WTC11 (cell line): ENCODE measurements at regions not wholly inside any gene's neighbourhood (a gene's known extent, or its start where the extent isn't known, plus 50 kb on each side); places are given as distances from the start of the nearest gene placed in this dataset.

Source experiments
- ATAC-seq: fragments of 200-7000 bp; cut with Tn5 transposase; 2 replicates; pipeline ENCODE4 v1.10.0; 2021; ENCODE audit warnings: mild to moderate bottlenecking, moderate library complexity
- CTCF ChIA-PET: fragments of 300-600 bp; sonication (Branson Sonifier 250); formaldehyde crosslinking; loops from one replicate; lab custom pipeline; 2021; ENCODE audit warnings: antibody characterized with exemption; lab: Charles Lee
- POLR2A ChIA-PET: fragments of 350-600 bp; sonication (Branson Sonifier 250); formaldehyde crosslinking; loops from one replicate; lab custom pipeline; 2021; ENCODE audit warnings: antibody characterized with exemption; lab: Charles Lee
- DNase-seq: peaks from one replicate; pipeline ENCODE4 v3.0.0; 2021; ENCODE audit warnings: low spot score
- H3K27ac Mint-ChIP-seq: 2 replicates; pipeline ENCODE4 v1.8.0; 2021; ENCODE audit warnings: mixed read lengths
- H3K27me3 Mint-ChIP-seq: 2 replicates; pipeline ENCODE4 v1.8.0; 2021; ENCODE audit warnings: low read depth, mild to moderate bottlenecking, moderate library complexity, mixed read lengths
- H3K36me3 Mint-ChIP-seq: 2 replicates; pipeline ENCODE4 v1.8.0; 2021; ENCODE audit warnings: mixed read lengths
- H3K4me1 Mint-ChIP-seq: 2 replicates; pipeline ENCODE4 v1.8.0; 2022; ENCODE audit warnings: mixed read lengths
- H3K4me3 Mint-ChIP-seq: 2 replicates; pipeline ENCODE4 v1.8.0; 2021; ENCODE audit warnings: mild to moderate bottlenecking, moderate library complexity, mixed read lengths
- H3K9me3 Mint-ChIP-seq: 2 replicates; pipeline ENCODE4 v1.8.0; 2021; ENCODE audit warnings: mixed read lengths
- ATF1 ChIP-seq: sonication (generic); formaldehyde crosslinking; IDR thresholded peaks from 2 replicates; pipeline ENCODE4 v1.8.1; 2023; ENCODE audit warnings: mild to moderate bottlenecking, moderate library complexity, missing genetic modification reagents
- GABPB1 ChIP-seq: sonication (generic); formaldehyde crosslinking; IDR thresholded peaks from 2 replicates; pipeline ENCODE4 v1.8.1; 2023; ENCODE audit warnings: mild to moderate bottlenecking, missing genetic modification reagents
- GTF2I ChIP-seq: fragments of 250-450 bp; sonication (Bioruptor Pico); conservative IDR thresholded peaks from 2 replicates; pipeline ENCODE4 v1.4.0; 2021; ENCODE audit warnings: mild to moderate bottlenecking
- MYBL2 ChIP-seq: sonication (generic); formaldehyde crosslinking; IDR thresholded peaks from 2 replicates; pipeline ENCODE4 v1.8.1; 2023; ENCODE audit warnings: mild to moderate bottlenecking, moderate library complexity, missing genetic modification reagents
- NR2C2 ChIP-seq: sonication (generic); formaldehyde crosslinking; IDR thresholded peaks from 2 replicates; pipeline ENCODE4 v1.8.0; 2022; ENCODE audit warnings: mild to moderate bottlenecking, missing genetic modification reagents
- TCF7 ChIP-seq: sonication (generic); formaldehyde crosslinking; IDR thresholded peaks from 2 replicates; pipeline ENCODE4 v1.8.0; 2022; ENCODE audit warnings: mild to moderate bottlenecking, low read depth, missing genetic modification reagents, moderate library complexity
- TEAD1 ChIP-seq: sonication (generic); formaldehyde crosslinking; IDR thresholded peaks from 2 replicates; pipeline ENCODE4 v1.8.0; 2022; ENCODE audit warnings: mild to moderate bottlenecking, missing genetic modification reagents
- TF ChIP-seq, protein P1 (sequence below): sonication (generic); formaldehyde crosslinking; IDR thresholded peaks from 2 replicates; pipeline ENCODE4 v1.8.1; 2023; ENCODE audit warnings: mild to moderate bottlenecking, missing genetic modification reagents, moderate library complexity
- TF ChIP-seq, protein P2 (sequence below): sonication (generic); formaldehyde crosslinking; IDR thresholded peaks from 2 replicates; pipeline ENCODE4 v1.8.0; 2023; ENCODE audit warnings: mild to moderate bottlenecking, missing genetic modification reagents
- TF ChIP-seq, protein P3 (sequence below): sonication (generic); formaldehyde crosslinking; IDR thresholded peaks from 2 replicates; pipeline ENCODE4 v1.8.0; 2023; ENCODE audit warnings: missing genetic modification reagents, mild to moderate bottlenecking, borderline replicate concordance
- TF ChIP-seq, protein P4 (sequence below): fragments of 250-450 bp; sonication (Bioruptor Pico); IDR thresholded peaks from 2 replicates; pipeline ENCODE4 v1.9.0; 2021; ENCODE audit warnings: mild to moderate bottlenecking, borderline replicate concordance
- TF ChIP-seq, protein P5 (sequence below): fragments of 250-450 bp; sonication (Bioruptor Pico); IDR thresholded peaks from 2 replicates; pipeline ENCODE4 v2.1.2; 2022; ENCODE audit warnings: mild to moderate bottlenecking, moderate library complexity
- TF ChIP-seq, protein P6 (sequence below): sonication (generic); formaldehyde crosslinking; IDR thresholded peaks from 2 replicates; pipeline ENCODE4 v1.8.1; 2023; ENCODE audit warnings: mild to moderate bottlenecking, missing genetic modification reagents, moderate library complexity
- TF ChIP-seq, protein P7 (sequence below): sonication (generic); formaldehyde crosslinking; IDR thresholded peaks from 2 replicates; pipeline ENCODE4 v1.8.1; 2022; ENCODE audit warnings: mild to moderate bottlenecking, missing genetic modification reagents, moderate library complexity, borderline replicate concordance

DNA sequence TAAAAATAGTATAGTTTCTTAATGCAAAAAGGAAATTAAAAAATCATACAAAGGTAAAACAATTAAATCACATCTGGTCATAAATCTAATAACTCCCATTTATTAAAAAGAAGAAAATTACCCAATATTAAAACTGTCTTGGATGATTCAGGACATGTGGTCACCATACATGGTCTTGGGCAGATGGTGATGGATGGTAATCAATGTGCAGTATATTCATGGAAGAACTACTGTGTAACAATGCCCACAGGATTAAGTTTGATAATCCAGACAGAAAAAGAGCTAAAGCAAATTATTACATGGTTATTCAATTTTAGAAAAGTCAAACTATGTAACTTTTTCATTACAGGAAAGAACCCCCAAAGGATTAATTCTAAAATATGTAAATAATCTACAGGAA is 480.6 kb downstream of the QKI start:
- no peak for ATAC-seq
- POLR2A ChIA-PET: no interaction called here

More for the DNA sequence above, 480.6 kb downstream of the QKI start:
- CTCF ChIA-PET: no interaction called here
- TF ChIP-seq, protein P1, sequence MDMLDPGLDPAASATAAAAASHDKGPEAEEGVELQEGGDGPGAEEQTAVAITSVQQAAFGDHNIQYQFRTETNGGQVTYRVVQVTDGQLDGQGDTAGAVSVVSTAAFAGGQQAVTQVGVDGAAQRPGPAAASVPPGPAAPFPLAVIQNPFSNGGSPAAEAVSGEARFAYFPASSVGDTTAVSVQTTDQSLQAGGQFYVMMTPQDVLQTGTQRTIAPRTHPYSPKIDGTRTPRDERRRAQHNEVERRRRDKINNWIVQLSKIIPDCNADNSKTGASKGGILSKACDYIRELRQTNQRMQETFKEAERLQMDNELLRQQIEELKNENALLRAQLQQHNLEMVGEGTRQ (CRISPR knock-in tag): no peak
- TF ChIP-seq GABPB1 (CRISPR knock-in tag): no peak
- TF ChIP-seq ATF1 (CRISPR knock-in tag): no peak
- TF ChIP-seq, protein P2, sequence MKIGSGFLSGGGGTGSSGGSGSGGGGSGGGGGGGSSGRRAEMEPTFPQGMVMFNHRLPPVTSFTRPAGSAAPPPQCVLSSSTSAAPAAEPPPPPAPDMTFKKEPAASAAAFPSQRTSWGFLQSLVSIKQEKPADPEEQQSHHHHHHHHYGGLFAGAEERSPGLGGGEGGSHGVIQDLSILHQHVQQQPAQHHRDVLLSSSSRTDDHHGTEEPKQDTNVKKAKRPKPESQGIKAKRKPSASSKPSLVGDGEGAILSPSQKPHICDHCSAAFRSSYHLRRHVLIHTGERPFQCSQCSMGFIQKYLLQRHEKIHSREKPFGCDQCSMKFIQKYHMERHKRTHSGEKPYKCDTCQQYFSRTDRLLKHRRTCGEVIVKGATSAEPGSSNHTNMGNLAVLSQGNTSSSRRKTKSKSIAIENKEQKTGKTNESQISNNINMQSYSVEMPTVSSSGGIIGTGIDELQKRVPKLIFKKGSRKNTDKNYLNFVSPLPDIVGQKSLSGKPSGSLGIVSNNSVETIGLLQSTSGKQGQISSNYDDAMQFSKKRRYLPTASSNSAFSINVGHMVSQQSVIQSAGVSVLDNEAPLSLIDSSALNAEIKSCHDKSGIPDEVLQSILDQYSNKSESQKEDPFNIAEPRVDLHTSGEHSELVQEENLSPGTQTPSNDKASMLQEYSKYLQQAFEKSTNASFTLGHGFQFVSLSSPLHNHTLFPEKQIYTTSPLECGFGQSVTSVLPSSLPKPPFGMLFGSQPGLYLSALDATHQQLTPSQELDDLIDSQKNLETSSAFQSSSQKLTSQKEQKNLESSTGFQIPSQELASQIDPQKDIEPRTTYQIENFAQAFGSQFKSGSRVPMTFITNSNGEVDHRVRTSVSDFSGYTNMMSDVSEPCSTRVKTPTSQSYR (CRISPR knock-in tag): no peak
- TF ChIP-seq TCF7 (CRISPR knock-in tag): no peak
- TF ChIP-seq, protein P3, sequence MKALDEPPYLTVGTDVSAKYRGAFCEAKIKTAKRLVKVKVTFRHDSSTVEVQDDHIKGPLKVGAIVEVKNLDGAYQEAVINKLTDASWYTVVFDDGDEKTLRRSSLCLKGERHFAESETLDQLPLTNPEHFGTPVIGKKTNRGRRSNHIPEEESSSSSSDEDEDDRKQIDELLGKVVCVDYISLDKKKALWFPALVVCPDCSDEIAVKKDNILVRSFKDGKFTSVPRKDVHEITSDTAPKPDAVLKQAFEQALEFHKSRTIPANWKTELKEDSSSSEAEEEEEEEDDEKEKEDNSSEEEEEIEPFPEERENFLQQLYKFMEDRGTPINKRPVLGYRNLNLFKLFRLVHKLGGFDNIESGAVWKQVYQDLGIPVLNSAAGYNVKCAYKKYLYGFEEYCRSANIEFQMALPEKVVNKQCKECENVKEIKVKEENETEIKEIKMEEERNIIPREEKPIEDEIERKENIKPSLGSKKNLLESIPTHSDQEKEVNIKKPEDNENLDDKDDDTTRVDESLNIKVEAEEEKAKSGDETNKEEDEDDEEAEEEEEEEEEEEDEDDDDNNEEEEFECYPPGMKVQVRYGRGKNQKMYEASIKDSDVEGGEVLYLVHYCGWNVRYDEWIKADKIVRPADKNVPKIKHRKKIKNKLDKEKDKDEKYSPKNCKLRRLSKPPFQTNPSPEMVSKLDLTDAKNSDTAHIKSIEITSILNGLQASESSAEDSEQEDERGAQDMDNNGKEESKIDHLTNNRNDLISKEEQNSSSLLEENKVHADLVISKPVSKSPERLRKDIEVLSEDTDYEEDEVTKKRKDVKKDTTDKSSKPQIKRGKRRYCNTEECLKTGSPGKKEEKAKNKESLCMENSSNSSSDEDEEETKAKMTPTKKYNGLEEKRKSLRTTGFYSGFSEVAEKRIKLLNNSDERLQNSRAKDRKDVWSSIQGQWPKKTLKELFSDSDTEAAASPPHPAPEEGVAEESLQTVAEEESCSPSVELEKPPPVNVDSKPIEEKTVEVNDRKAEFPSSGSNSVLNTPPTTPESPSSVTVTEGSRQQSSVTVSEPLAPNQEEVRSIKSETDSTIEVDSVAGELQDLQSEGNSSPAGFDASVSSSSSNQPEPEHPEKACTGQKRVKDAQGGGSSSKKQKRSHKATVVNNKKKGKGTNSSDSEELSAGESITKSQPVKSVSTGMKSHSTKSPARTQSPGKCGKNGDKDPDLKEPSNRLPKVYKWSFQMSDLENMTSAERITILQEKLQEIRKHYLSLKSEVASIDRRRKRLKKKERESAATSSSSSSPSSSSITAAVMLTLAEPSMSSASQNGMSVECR (CRISPR knock-in tag): no peak
- TF ChIP-seq, protein P4, sequence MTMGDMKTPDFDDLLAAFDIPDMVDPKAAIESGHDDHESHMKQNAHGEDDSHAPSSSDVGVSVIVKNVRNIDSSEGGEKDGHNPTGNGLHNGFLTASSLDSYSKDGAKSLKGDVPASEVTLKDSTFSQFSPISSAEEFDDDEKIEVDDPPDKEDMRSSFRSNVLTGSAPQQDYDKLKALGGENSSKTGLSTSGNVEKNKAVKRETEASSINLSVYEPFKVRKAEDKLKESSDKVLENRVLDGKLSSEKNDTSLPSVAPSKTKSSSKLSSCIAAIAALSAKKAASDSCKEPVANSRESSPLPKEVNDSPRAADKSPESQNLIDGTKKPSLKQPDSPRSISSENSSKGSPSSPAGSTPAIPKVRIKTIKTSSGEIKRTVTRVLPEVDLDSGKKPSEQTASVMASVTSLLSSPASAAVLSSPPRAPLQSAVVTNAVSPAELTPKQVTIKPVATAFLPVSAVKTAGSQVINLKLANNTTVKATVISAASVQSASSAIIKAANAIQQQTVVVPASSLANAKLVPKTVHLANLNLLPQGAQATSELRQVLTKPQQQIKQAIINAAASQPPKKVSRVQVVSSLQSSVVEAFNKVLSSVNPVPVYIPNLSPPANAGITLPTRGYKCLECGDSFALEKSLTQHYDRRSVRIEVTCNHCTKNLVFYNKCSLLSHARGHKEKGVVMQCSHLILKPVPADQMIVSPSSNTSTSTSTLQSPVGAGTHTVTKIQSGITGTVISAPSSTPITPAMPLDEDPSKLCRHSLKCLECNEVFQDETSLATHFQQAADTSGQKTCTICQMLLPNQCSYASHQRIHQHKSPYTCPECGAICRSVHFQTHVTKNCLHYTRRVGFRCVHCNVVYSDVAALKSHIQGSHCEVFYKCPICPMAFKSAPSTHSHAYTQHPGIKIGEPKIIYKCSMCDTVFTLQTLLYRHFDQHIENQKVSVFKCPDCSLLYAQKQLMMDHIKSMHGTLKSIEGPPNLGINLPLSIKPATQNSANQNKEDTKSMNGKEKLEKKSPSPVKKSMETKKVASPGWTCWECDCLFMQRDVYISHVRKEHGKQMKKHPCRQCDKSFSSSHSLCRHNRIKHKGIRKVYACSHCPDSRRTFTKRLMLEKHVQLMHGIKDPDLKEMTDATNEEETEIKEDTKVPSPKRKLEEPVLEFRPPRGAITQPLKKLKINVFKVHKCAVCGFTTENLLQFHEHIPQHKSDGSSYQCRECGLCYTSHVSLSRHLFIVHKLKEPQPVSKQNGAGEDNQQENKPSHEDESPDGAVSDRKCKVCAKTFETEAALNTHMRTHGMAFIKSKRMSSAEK (CRISPR knock-in tag): no peak
- TF ChIP-seq, protein P5, sequence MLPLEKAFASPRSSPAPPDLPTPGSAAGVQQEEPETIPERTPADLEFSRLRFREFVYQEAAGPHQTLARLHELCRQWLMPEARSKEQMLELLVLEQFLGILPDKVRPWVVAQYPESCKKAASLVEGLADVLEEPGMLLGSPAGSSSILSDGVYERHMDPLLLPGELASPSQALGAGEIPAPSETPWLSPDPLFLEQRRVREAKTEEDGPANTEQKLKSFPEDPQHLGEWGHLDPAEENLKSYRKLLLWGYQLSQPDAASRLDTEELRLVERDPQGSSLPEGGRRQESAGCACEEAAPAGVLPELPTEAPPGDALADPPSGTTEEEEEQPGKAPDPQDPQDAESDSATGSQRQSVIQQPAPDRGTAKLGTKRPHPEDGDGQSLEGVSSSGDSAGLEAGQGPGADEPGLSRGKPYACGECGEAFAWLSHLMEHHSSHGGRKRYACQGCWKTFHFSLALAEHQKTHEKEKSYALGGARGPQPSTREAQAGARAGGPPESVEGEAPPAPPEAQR: no peak
- TF ChIP-seq, protein P6, sequence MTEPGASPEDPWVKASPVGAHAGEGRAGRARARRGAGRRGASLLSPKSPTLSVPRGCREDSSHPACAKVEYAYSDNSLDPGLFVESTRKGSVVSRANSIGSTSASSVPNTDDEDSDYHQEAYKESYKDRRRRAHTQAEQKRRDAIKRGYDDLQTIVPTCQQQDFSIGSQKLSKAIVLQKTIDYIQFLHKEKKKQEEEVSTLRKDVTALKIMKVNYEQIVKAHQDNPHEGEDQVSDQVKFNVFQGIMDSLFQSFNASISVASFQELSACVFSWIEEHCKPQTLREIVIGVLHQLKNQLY (CRISPR knock-in tag): no peak
- TF ChIP-seq GTF2I (CRISPR knock-in tag): no peak
- TF ChIP-seq MYBL2 (CRISPR knock-in tag): no peak
- TF ChIP-seq, protein P7, sequence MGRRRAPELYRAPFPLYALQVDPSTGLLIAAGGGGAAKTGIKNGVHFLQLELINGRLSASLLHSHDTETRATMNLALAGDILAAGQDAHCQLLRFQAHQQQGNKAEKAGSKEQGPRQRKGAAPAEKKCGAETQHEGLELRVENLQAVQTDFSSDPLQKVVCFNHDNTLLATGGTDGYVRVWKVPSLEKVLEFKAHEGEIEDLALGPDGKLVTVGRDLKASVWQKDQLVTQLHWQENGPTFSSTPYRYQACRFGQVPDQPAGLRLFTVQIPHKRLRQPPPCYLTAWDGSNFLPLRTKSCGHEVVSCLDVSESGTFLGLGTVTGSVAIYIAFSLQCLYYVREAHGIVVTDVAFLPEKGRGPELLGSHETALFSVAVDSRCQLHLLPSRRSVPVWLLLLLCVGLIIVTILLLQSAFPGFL (CRISPR knock-in tag): no peak
- TF ChIP-seq NR2C2 (CRISPR knock-in tag): no peak
- no peak for TF ChIP-seq TEAD1 (CRISPR knock-in tag)
- H3K9me3 Mint-ChIP-seq: peaks cover 13% of the 10 kb centered on the region
- no peak overlapping the region for H3K27ac Mint-ChIP-seq
- DNase-seq: no peak
- H3K4me3 Mint-ChIP-seq: no peak overlapping the region
- peaks cover 14% of the 10 kb centered on the region for H3K4me1 Mint-ChIP-seq
- H3K36me3 Mint-ChIP-seq: peaks cover 7% of the 10 kb centered on the region
- no peaks in the 10 kb centered on the region for H3K27me3 Mint-ChIP-seq
